D721Med (cell line): ENCODE measurements at regions not wholly inside any gene's neighbourhood (a gene's known extent, or its start where the extent isn't known, plus 50 kb on each side); places are given as distances from the start of the nearest gene placed in this dataset.

Source experiments
- DNase-seq: peaks from one replicate; pipeline ENCODE4 v3.0.0; 2011; ENCODE audit warnings: low spot score; ENCODE audit not compliant: insufficient read length
- FAIRE-seq: peaks from 2 replicates; lab custom pipeline; 2011; peaks lifted over from hg19 to GRCh38; lab: Jason Lieb, UNC
- TF ChIP-seq, protein P1 (sequence below): IDR thresholded peaks from 2 replicates; pipeline ENCODE4 v1.5.1; 2012; ENCODE audit warnings: mild to moderate bottlenecking, control low read depth; ENCODE audit not compliant: insufficient read depth; ENCODE audit errors: missing control alignments

DNA sequence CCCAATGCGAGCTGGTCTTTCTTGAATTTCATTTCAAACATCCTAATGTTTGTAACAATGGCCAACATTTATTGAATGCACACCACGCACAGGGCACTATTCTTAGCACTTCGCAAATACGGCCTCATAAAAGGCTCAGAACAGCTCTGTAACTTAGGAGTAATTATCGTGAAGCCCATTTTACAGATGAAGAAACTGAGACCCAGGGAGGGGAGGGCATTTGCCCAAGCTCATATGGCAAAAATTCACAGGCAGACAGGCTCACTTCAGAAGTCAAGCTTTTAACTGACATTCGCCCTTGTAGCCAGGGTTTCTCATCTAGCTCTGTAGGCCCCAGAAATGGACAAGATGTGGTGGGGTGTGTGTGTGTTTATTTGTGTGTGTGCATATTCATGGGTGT, 60.3 kb upstream of the TBX3 start:
- DNase-seq (no peak), FAIRE-seq (no peak)
- TF ChIP-seq, protein P1, sequence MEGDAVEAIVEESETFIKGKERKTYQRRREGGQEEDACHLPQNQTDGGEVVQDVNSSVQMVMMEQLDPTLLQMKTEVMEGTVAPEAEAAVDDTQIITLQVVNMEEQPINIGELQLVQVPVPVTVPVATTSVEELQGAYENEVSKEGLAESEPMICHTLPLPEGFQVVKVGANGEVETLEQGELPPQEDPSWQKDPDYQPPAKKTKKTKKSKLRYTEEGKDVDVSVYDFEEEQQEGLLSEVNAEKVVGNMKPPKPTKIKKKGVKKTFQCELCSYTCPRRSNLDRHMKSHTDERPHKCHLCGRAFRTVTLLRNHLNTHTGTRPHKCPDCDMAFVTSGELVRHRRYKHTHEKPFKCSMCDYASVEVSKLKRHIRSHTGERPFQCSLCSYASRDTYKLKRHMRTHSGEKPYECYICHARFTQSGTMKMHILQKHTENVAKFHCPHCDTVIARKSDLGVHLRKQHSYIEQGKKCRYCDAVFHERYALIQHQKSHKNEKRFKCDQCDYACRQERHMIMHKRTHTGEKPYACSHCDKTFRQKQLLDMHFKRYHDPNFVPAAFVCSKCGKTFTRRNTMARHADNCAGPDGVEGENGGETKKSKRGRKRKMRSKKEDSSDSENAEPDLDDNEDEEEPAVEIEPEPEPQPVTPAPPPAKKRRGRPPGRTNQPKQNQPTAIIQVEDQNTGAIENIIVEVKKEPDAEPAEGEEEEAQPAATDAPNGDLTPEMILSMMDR: no peak

DNA sequence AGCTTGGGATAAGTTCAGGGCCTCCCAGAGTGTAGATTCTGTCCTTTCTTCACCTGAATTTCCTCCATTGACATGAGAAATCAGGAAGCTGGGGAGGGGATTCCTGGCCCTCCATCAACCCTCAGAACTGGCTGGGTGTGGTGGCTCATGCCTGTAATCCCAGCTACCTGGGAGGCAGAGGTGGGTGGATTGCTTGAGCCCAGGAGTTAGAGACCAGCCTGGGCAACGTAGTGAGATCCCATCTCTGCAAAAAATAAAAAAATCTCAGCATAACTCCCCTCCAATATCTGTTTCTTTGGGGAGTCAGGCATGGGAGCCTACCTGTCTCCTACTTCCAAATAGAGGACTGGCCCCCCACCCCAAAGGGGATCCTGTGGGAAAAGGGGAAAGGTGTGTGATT, 59.8 kb upstream of the TBX3 start:
- DNase-seq (no peak), FAIRE-seq (no peak)
- TF ChIP-seq, protein P1: no peak

DNA sequence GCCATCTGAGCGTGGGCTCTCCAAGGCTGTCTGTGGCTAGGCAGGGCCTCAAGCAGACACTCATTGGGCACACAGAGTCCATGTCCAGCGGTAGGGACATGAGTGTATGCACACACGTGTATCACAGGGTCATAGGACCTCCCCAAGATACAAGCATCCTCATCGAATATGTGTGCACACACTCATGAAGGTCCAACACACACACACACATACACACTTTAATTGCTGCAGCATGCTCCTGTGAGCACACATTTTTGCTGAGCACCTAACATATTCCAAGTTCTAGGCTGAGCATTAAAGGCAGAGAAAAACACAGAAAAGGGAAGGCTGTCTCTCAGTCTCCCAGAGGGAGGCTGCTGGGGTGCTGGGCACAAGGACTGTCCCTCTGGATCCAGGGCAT, 59.3 kb upstream of the TBX3 start:
- DNase-seq: no peak
- TF ChIP-seq, protein P1: no peak
- no peak for FAIRE-seq

DNA sequence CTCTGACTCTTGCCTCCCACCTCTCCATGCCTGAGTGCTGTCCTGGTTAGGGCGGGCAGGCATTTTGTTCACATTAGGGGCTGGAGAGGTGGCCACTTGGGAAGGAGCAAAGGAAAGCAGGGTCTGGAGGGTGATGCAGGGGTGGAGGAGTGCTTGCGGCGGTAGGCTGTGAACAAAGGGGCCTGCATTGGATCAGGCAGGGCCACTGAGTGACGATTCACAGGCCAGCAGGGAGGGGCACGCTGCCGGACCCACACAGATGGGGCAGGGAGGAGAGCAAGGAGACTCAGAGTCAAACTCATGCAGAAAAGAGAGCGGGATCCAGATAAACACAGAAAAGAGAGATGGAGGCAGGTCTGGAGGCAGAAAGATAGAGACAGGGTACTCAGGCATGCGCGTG, 58.4 kb upstream of the TBX3 start:
- no peak for DNase-seq
- no peak for FAIRE-seq
- TF ChIP-seq, protein P1: no peak

DNA sequence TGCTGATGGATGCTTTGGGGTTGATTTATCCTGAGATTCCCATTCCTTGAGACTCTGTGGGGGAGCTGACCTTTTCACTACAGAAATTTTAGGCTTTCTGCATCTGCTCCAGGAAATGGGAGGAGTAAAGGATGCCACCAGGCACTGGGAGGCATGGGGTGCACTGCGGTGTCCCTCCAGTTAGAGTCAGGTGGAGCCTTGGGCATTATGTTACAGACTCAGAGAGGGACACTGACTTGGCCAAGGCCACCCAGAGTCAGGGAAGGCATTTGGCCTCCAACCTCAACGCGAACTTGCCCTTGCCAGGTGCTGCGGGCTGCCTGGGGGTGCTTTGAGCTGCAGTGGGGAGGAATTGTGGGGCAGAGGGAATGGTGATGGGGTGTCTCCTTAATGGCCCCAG, 58.0 kb upstream of the TBX3 start:
- no peak for FAIRE-seq
- TF ChIP-seq, protein P1: no peak
- no peak for DNase-seq

DNA sequence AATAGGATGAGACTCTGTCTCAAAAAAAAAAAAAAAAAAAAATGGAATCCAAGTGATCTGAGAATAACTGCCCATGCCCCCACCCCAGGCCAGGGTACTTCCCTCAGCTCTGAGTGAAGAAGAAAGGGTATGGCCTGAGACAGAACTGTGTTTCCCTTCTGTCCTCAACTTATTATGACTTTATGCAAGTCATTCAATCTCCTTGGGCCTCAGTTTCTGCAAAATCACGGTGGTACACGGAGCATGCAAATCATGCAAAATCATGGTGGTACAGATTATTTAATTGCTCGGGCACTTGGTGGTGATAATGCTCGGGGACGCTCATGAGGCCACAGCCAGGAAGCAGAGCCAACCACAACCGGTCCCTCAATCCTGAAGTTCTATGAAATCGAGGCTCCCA, 56.5 kb upstream of the TBX3 start:
- TF ChIP-seq, protein P1: no peak
- DNase-seq (no peak), FAIRE-seq (no peak)

DNA sequence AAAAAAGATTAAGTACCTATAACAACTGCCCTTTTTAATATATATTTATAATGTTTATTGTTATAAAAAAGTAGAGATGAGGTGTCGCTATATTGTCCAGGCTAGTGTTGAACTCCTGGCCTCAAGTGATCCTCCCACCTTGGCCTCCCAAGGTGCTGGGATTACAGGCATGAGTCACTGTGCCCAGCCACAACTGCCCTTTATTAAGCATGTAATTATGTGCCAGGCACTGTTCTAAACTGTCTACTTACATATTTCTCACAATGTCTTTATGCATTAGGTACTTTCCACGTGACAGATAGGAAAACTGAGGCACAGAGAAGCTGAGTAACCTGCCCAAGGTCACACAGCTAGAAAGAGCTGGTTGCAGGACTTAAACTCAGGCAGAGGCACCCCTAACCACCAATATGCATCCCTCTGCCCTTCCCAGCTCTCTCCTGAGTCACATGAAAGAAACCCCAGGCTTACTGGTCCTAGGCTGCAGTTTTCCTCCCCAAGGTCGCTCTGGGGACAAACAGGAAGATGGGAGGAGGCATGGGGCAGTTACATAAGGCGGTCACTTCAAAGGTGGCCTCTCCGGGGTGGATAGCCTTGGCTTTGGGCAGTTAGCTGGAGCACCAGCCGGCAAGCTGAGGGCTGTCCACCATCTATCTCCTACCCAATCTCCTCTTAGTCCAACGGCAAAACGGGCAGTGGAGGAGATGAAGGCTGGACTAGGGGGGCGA, 54.6 kb upstream of the TBX3 start:
- TF ChIP-seq, protein P1: no peak
- no peak for FAIRE-seq
- no peak for DNase-seq
